ENCODE measurements at regions not wholly inside any gene's neighbourhood (a gene's known extent, or its start where the extent isn't known, plus 50 kb on each side); places are given as distances from the start of the nearest gene placed in this dataset.

DNA sequence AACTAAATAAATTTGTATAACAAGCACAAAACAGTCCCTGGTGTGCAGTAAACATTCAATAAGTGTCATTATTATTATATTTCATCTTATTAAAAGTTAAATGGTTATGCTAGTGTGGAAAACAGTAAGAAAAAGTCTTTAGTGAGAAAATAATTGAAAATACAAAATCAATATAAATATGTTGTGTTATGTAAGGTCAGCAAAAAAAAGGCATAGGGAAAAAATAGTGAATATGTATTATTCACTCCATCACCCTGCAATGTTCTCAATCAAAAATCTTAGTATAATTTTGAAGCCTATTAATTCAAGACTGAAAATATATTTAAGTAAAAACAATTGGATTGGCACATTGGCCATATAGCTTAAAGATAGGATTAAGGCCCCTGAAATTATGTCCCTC lies 63.3 kb upstream of the KCNMB2 start:
- TF ChIP-seq, protein P1, sequence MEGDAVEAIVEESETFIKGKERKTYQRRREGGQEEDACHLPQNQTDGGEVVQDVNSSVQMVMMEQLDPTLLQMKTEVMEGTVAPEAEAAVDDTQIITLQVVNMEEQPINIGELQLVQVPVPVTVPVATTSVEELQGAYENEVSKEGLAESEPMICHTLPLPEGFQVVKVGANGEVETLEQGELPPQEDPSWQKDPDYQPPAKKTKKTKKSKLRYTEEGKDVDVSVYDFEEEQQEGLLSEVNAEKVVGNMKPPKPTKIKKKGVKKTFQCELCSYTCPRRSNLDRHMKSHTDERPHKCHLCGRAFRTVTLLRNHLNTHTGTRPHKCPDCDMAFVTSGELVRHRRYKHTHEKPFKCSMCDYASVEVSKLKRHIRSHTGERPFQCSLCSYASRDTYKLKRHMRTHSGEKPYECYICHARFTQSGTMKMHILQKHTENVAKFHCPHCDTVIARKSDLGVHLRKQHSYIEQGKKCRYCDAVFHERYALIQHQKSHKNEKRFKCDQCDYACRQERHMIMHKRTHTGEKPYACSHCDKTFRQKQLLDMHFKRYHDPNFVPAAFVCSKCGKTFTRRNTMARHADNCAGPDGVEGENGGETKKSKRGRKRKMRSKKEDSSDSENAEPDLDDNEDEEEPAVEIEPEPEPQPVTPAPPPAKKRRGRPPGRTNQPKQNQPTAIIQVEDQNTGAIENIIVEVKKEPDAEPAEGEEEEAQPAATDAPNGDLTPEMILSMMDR (IDR thresholded peaks at IDR 0.05 in 4 of 5, conservative IDR thresholded peaks at IDR 0.05 in 1 of 5), result no peak
- TF ChIP-seq POLR2A (IDR thresholded peaks at IDR 0.05), result no peak
